GM23338 (cell line): ENCODE measurements at regions not wholly inside any gene's neighbourhood (a gene's known extent, or its start where the extent isn't known, plus 50 kb on each side); places are given as distances from the start of the nearest gene placed in this dataset.

Experiments used
- CREB1 ChIP-seq: fragments of 250-450 bp; sonication (Bioruptor Pico); IDR thresholded peaks from 2 replicates; pipeline ENCODE4 v1.5.0; 2020; ENCODE audit warnings: low read depth, mild to moderate bottlenecking, moderate library complexity
- EZH2 ChIP-seq: fragments of 200-600 bp; sonication (generic); IDR thresholded peaks from one replicate; pipeline ENCODE4 v1.8.0; 2017; ENCODE audit warnings: antibody characterized with exemption, mild to moderate bottlenecking, low read depth; ENCODE audit not compliant: unreplicated experiment
- EZH2phosphoT487 ChIP-seq: fragments of 200-600 bp; sonication (generic); IDR thresholded peaks from one replicate; pipeline ENCODE4 v1.8.1; 2018; ENCODE audit warnings: antibody characterized with exemption; ENCODE audit not compliant: unreplicated experiment
- JUNB ChIP-seq: IDR thresholded peaks from one replicate; pipeline ENCODE4 v1.6.1; 2016; ENCODE audit warnings: antibody characterized with exemption; ENCODE audit not compliant: unreplicated experiment
- NANOG ChIP-seq: IDR thresholded peaks from 2 replicates; pipeline ENCODE4 v1.6.1; 2016; ENCODE audit warnings: antibody characterized with exemption, borderline replicate concordance
- POLR2AphosphoS5 ChIP-seq: IDR thresholded peaks from 2 replicates; pipeline ENCODE4 v1.6.1; 2016; ENCODE audit warnings: antibody characterized with exemption, low read depth
- STAT1 ChIP-seq: IDR thresholded peaks from one replicate; pipeline ENCODE4 v1.6.1; 2016; ENCODE audit warnings: antibody characterized with exemption; ENCODE audit not compliant: unreplicated experiment
- ZNF114 ChIP-seq: fragments of 250-450 bp; sonication (Bioruptor Pico); IDR thresholded peaks from 2 replicates; pipeline ENCODE4 v1.5.0; 2020; ENCODE audit warnings: mild to moderate bottlenecking, moderate library complexity
- ZNF331 ChIP-seq: fragments of 250-450 bp; sonication (Bioruptor Pico); IDR thresholded peaks from 2 replicates; pipeline ENCODE4 v1.5.0; 2020; ENCODE audit warnings: low read depth, mild to moderate bottlenecking, moderate library complexity
- TF ChIP-seq, protein P1 (sequence below): IDR thresholded peaks from one replicate; pipeline ENCODE4 v1.6.1; 2018; ENCODE audit warnings: antibody characterized with exemption; ENCODE audit not compliant: unreplicated experiment
- TF ChIP-seq, protein P2 (sequence below), 2 experiments: fragments of 200-600 bp in 1 of 2; sonication (generic) in 1 of 2; conservative IDR thresholded peaks; 2 replicates each; pipeline versions ENCODE4 v1.5.1 to v1.6.1; 2016 to 2017; ENCODE audit warnings: antibody characterized with exemption in 2 of 2, low read depth in 2 of 2, mild to moderate bottlenecking in 2 of 2, moderate library complexity in 1 of 2
- TF ChIP-seq, protein P3 (sequence below): IDR thresholded peaks from 2 replicates; pipeline ENCODE4 v1.6.1; 2016; ENCODE audit warnings: antibody characterized with exemption

DNA sequence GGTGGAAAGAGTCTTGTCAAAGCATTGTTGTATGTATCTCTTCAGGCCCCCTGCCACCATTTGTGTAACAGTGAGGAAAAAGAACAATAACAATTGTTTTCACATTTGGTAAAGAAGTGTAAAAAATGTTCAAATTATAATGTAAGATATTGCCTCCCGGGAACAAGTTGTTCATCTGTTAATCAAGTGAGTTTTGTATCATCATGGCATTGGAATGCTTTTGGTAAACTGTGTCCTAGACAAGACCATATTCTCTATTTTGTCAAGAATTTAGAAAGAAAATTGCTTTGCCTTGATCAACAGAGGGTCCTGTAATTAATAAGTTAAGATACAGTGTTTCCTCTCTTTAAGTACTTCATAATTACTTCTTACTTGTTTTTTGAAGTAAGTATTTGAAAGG is 692.0 kb upstream of the NR5A2 start:
- TF ChIP-seq, protein P1, sequence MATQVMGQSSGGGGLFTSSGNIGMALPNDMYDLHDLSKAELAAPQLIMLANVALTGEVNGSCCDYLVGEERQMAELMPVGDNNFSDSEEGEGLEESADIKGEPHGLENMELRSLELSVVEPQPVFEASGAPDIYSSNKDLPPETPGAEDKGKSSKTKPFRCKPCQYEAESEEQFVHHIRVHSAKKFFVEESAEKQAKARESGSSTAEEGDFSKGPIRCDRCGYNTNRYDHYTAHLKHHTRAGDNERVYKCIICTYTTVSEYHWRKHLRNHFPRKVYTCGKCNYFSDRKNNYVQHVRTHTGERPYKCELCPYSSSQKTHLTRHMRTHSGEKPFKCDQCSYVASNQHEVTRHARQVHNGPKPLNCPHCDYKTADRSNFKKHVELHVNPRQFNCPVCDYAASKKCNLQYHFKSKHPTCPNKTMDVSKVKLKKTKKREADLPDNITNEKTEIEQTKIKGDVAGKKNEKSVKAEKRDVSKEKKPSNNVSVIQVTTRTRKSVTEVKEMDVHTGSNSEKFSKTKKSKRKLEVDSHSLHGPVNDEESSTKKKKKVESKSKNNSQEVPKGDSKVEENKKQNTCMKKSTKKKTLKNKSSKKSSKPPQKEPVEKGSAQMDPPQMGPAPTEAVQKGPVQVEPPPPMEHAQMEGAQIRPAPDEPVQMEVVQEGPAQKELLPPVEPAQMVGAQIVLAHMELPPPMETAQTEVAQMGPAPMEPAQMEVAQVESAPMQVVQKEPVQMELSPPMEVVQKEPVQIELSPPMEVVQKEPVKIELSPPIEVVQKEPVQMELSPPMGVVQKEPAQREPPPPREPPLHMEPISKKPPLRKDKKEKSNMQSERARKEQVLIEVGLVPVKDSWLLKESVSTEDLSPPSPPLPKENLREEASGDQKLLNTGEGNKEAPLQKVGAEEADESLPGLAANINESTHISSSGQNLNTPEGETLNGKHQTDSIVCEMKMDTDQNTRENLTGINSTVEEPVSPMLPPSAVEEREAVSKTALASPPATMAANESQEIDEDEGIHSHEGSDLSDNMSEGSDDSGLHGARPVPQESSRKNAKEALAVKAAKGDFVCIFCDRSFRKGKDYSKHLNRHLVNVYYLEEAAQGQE: no peak
- TF ChIP-seq, protein P2, sequence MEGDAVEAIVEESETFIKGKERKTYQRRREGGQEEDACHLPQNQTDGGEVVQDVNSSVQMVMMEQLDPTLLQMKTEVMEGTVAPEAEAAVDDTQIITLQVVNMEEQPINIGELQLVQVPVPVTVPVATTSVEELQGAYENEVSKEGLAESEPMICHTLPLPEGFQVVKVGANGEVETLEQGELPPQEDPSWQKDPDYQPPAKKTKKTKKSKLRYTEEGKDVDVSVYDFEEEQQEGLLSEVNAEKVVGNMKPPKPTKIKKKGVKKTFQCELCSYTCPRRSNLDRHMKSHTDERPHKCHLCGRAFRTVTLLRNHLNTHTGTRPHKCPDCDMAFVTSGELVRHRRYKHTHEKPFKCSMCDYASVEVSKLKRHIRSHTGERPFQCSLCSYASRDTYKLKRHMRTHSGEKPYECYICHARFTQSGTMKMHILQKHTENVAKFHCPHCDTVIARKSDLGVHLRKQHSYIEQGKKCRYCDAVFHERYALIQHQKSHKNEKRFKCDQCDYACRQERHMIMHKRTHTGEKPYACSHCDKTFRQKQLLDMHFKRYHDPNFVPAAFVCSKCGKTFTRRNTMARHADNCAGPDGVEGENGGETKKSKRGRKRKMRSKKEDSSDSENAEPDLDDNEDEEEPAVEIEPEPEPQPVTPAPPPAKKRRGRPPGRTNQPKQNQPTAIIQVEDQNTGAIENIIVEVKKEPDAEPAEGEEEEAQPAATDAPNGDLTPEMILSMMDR (conservative IDR thresholded peaks at IDR 0.05; ENCODE audit: low read depth in 2 of 2): no peak
- TF ChIP-seq EZH2: no peak
- no peak for TF ChIP-seq JUNB
- TF ChIP-seq EZH2phosphoT487: no peak
- TF ChIP-seq, protein P3, sequence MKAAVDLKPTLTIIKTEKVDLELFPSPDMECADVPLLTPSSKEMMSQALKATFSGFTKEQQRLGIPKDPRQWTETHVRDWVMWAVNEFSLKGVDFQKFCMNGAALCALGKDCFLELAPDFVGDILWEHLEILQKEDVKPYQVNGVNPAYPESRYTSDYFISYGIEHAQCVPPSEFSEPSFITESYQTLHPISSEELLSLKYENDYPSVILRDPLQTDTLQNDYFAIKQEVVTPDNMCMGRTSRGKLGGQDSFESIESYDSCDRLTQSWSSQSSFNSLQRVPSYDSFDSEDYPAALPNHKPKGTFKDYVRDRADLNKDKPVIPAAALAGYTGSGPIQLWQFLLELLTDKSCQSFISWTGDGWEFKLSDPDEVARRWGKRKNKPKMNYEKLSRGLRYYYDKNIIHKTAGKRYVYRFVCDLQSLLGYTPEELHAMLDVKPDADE: no peak
- no peak for TF ChIP-seq POLR2AphosphoS5
- no peak for TF ChIP-seq CREB1 (CRISPR knock-in tag)
- no peak for TF ChIP-seq NANOG
- no peak for TF ChIP-seq ZNF331 (CRISPR knock-in tag)
- no peak for TF ChIP-seq STAT1
- no peak for TF ChIP-seq ZNF114
